Thoracic aorta (tissue), 2 donors: ENCODE measurements at regions not wholly inside any gene's neighbourhood (a gene's known extent, or its start where the extent isn't known, plus 50 kb on each side); places are given as distances from the start of the nearest gene placed in this dataset.

Experiments used
- ATAC-seq: fragments of 150-250 bp; one replicate; pipeline ENCODE4 v1.8.0; 2017; ENCODE audit warnings: low read depth; ENCODE audit not compliant: insufficient number of reproducible peaks, low FRiP score
- DNase-seq: peaks from one replicate; pipeline ENCODE4 v3.0.0-alpha.2; 2020; ENCODE audit warnings: low spot score
- H3K27ac ChIP-seq, 2 donors: fragments of 200-600 bp; sonication (generic); 1 replicate in 1 of 2; 2 replicates in 1 of 2; pipeline ENCODE4 v1.5.1; 2016; ENCODE audit warnings: mild to moderate bottlenecking in 2 of 2, moderate library complexity in 2 of 2
- H3K27me3 ChIP-seq: fragments of 200-600 bp; sonication (generic); replicated peaks from 2 replicates; pipeline ENCODE4 v1.6.0; 2016; ENCODE audit warnings: mild to moderate bottlenecking; ENCODE audit not compliant: insufficient read depth
- H3K36me3 ChIP-seq: fragments of 200-600 bp; sonication (generic); one replicate; pipeline ENCODE4 v1.5.1; 2016
- H3K4me1 ChIP-seq, 2 donors: fragments of 200-600 bp; sonication (generic); 1 replicate in 1 of 2; 2 replicates in 1 of 2; pipeline versions ENCODE4 v1.5.1 to v1.6.0; 2016; ENCODE audit warnings: low read depth in 2 of 2, mild to moderate bottlenecking in 1 of 2; ENCODE audit not compliant: control insufficient read depth in 1 of 2
- H3K4me3 ChIP-seq: fragments of 200-600 bp; sonication (generic); 2 replicates; pipeline ENCODE4 v1.5.1; 2016; ENCODE audit warnings: mild to moderate bottlenecking
- H3K9me3 ChIP-seq: fragments of 200-600 bp; sonication (generic); 2 replicates; pipeline ENCODE4 v1.5.1; 2016
- CTCF ChIP-seq: fragments of 200-600 bp; sonication (generic); IDR thresholded peaks from one replicate; pipeline ENCODE4 v1.5.1; 2019; ENCODE audit warnings: antibody characterized with exemption

GRCh38 chr11:19391652-19392051 is 150.9 kb upstream of the E2F8 start:
- no peak for DNase-seq
- Histone ChIP-seq H3K36me3 (no peaks in the 10 kb centered on the region), H3K27ac (no peak overlapping the region), H3K4me1 (peaks cover 0 to 4% of the 10 kb centered on the region in 2 donors), H3K27me3 (no peaks in the 10 kb centered on the region), H3K9me3 (no peaks in the 10 kb centered on the region), H3K4me3 (no peak overlapping the region)
- no peak for ATAC-seq
- no peak for TF ChIP-seq CTCF

GRCh38 chr11:19391026-19391425 is 150.3 kb upstream of the E2F8 start:
- DNase-seq, result no peak
- TF ChIP-seq CTCF, result no peak
- no peak overlapping the region for H3K27ac ChIP-seq

GRCh38 chr11:19389787-19390303 is 149.1 kb upstream of the E2F8 start:
- ATAC-seq (no peak), DNase-seq (no peak)
- H3K36me3 ChIP-seq, result no peaks in the 10 kb centered on the region
- no peak for TF ChIP-seq CTCF
- H3K4me3 ChIP-seq, result no peak overlapping the region
- H3K27ac ChIP-seq, result no peak overlapping the region
- H3K9me3 ChIP-seq, result no peaks in the 10 kb centered on the region
- H3K4me1 ChIP-seq, result peaks cover 0 to 4% of the 10 kb centered on the region in 2 donors
- H3K27me3 ChIP-seq, result no peaks in the 10 kb centered on the region

More at GRCh38 chr11:19391026-19391425, 150.3 kb upstream of the E2F8 start:
- no peak for ATAC-seq
- H3K27me3 ChIP-seq, result no peaks in the 10 kb centered on the region
- no peak overlapping the region for H3K4me3 ChIP-seq
- H3K4me1 ChIP-seq, result peaks cover 0 to 4% of the 10 kb centered on the region in 2 donors
- no peaks in the 10 kb centered on the region for H3K36me3 ChIP-seq
- H3K9me3 ChIP-seq, result no peaks in the 10 kb centered on the region

DNA sequence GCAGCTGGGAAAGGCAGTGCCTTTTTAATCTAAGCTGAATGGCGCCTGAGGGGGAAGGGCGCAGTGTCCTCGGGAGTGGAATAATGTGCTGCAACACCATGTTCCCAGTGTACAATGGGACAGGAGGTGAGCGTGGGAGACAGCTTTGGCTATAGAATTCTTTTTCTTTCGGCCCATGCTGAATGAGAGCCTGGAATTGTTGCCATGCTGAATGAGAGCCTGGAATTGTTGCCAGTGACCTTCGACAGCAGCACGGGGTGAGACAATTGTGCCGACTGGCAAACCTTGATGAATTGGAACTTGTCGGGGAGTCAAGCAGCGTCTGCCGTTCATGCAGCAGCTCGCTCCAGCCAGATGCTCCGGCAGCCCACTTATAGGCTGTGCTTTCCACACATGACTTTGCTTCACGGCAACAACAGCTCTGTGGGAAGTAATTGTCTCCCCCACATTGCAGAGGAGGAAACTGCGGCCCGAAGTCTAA is 141.4 kb upstream of the E2F8 start:
- H3K9me3 ChIP-seq, result no peaks in the 10 kb centered on the region
- H3K4me3 ChIP-seq, result no peak overlapping the region
- no peaks in the 10 kb centered on the region for H3K36me3 ChIP-seq
- TF ChIP-seq CTCF, result no peak
- ATAC-seq, result no peak
- no peak for DNase-seq
- H3K27ac ChIP-seq, result no peak overlapping the region
- H3K27me3 ChIP-seq, result no peaks in the 10 kb centered on the region
- no peaks in the 10 kb centered on the region for H3K4me1 ChIP-seq

- Histone ChIP-seq H3K27ac (no peak overlapping the region), H3K4me3 (no peak overlapping the region), H3K36me3 (no peaks in the 10 kb centered on the region), H3K9me3 (no peaks in the 10 kb centered on the region), H3K4me1 (no peaks in the 10 kb centered on the region), H3K27me3 (no peaks in the 10 kb centered on the region)
- DNase-seq, result no peak
- ATAC-seq, result no peak
- TF ChIP-seq CTCF, result no peak
Measured at GRCh38 chr11:19380375-19380774, 139.6 kb upstream of the E2F8 start.
